ENCODE measurements at regions not wholly inside any gene's neighbourhood (a gene's known extent, or its start where the extent isn't known, plus 50 kb on each side); places are given as distances from the start of the nearest gene placed in this dataset.
A peak's percentile ranks its signal among the peaks of the same experiment; 100 is the strongest.
"Not testable (repeated sequence)": the region's sequence is repeated elsewhere in the genome, so short reads cannot be mapped to it uniquely, and the experiment has no call there.

GRCh38 chr15:75779504-75779903 is 63.7 kb upstream of the UBE2Q2 start:
- no peak overlapping the region for H3K27ac ChIP-seq (ENCODE audit: low read depth, low read length)
- H3K9me3 ChIP-seq (ENCODE audit: control insufficient read depth, insufficient read depth, low read length), result no peaks in the 10 kb centered on the region
- no peak for DNase-seq (ENCODE audit: low read depth in 4 of 6, low spot score in 6 of 6)
- 88% methylated on average over 5 of the region's 5 CpGs for WGBS (ENCODE audit: insufficient coverage)
- no peaks in the 10 kb centered on the region for H3K27me3 ChIP-seq (ENCODE audit: control insufficient read depth, insufficient read depth, low read length)
- H3K4me1 ChIP-seq (ENCODE audit: control insufficient read depth, insufficient read depth, low read length), result no peaks in the 10 kb centered on the region
- no peak overlapping the region for H3K4me3 ChIP-seq (ENCODE audit: low read depth, low read length)
- no peaks in the 10 kb centered on the region for H3K36me3 ChIP-seq (ENCODE audit: control insufficient read depth, insufficient read depth, low read length)

GRCh38 chr15:75776871-75777610 is 64.4 kb upstream of the CSPG4 start:
- not testable (repeated sequence) for DNase-seq (ENCODE audit: low read depth in 4 of 6, low spot score in 6 of 6)

GRCh38 chr15:75776065-75776423 is 63.4 kb upstream of the CSPG4 start:
- no peaks in the 10 kb centered on the region for H3K27me3 ChIP-seq (ENCODE audit: control insufficient read depth, insufficient read depth, low read length)
- DNase-seq (ENCODE audit: low read depth in 4 of 6, low spot score in 6 of 6), result no peak
- H3K4me1 ChIP-seq (ENCODE audit: control insufficient read depth, insufficient read depth, low read length), result no peaks in the 10 kb centered on the region
- H3K4me3 ChIP-seq (ENCODE audit: low read depth, low read length), result no peak overlapping the region
- H3K27ac ChIP-seq (ENCODE audit: low read depth, low read length), result no peak overlapping the region
- H3K9me3 ChIP-seq (ENCODE audit: control insufficient read depth, insufficient read depth, low read length), result no peaks in the 10 kb centered on the region
- no peaks in the 10 kb centered on the region for H3K36me3 ChIP-seq (ENCODE audit: control insufficient read depth, insufficient read depth, low read length)
- no CpG with 5 or more reads among the region's 2 CpGs for WGBS (ENCODE audit: insufficient coverage)

More at GRCh38 chr15:75776871-75777610, 64.4 kb upstream of the CSPG4 start:
- not testable (repeated sequence) for H3K27ac ChIP-seq (ENCODE audit: low read depth, low read length); H3K9me3 ChIP-seq (ENCODE audit: control insufficient read depth, insufficient read depth, low read length); H3K36me3 ChIP-seq (ENCODE audit: control insufficient read depth, insufficient read depth, low read length); H3K27me3 ChIP-seq (ENCODE audit: control insufficient read depth, insufficient read depth, low read length); H3K4me1 ChIP-seq (ENCODE audit: control insufficient read depth, insufficient read depth, low read length); H3K4me3 ChIP-seq (ENCODE audit: low read depth, low read length)

- 77% methylated on average over 6 of the region's 9 CpGs for WGBS (ENCODE audit: insufficient coverage)
- no peak overlapping the region for H3K4me3 ChIP-seq (ENCODE audit: low read depth, low read length)
- H3K27ac ChIP-seq (ENCODE audit: low read depth, low read length), result no peak overlapping the region
- H3K9me3 ChIP-seq (ENCODE audit: control insufficient read depth, insufficient read depth, low read length), result no peaks in the 10 kb centered on the region
- no peaks in the 10 kb centered on the region for H3K4me1 ChIP-seq (ENCODE audit: control insufficient read depth, insufficient read depth, low read length)
- no peaks in the 10 kb centered on the region for H3K27me3 ChIP-seq (ENCODE audit: control insufficient read depth, insufficient read depth, low read length)
- DNase-seq (ENCODE audit: low read depth in 4 of 6, low spot score in 6 of 6), result no peak
- H3K36me3 ChIP-seq (ENCODE audit: control insufficient read depth, insufficient read depth, low read length), result no peaks in the 10 kb centered on the region
Observed at GRCh38 chr15:75775296-75776064, 62.8 kb upstream of the CSPG4 start.

- WGBS (ENCODE audit: insufficient coverage), result 100% methylated on average over 1 of the region's 3 CpGs
- not testable (repeated sequence) for H3K4me3 ChIP-seq (ENCODE audit: low read depth, low read length); H3K9me3 ChIP-seq (ENCODE audit: control insufficient read depth, insufficient read depth, low read length); H3K36me3 ChIP-seq (ENCODE audit: control insufficient read depth, insufficient read depth, low read length); H3K27me3 ChIP-seq (ENCODE audit: control insufficient read depth, insufficient read depth, low read length); H3K27ac ChIP-seq (ENCODE audit: low read depth, low read length); H3K4me1 ChIP-seq (ENCODE audit: control insufficient read depth, insufficient read depth, low read length); DNase-seq (ENCODE audit: low read depth in 4 of 6, low spot score in 6 of 6)
Observed at GRCh38 chr15:75773974-75774373, 61.3 kb upstream of the CSPG4 start.

GRCh38 chr15:75771054-75771453 is 58.4 kb upstream of the CSPG4 start:
- peak in 1 of 6 donors; percentile 7 for DNase-seq (ENCODE audit: low read depth in 4 of 6, low spot score in 6 of 6)
- H3K36me3 ChIP-seq (ENCODE audit: control insufficient read depth, insufficient read depth, low read length); H3K27me3 ChIP-seq (ENCODE audit: control insufficient read depth, insufficient read depth, low read length); H3K9me3 ChIP-seq (ENCODE audit: control insufficient read depth, insufficient read depth, low read length); H3K4me1 ChIP-seq (ENCODE audit: control insufficient read depth, insufficient read depth, low read length); H3K27ac ChIP-seq (ENCODE audit: low read depth, low read length); H3K4me3 ChIP-seq (ENCODE audit: low read depth, low read length): not testable (repeated sequence)
- WGBS (ENCODE audit: insufficient coverage), result no CpG with 5 or more reads among the region's 2 CpGs

GRCh38 chr15:75770131-75770530 is 57.5 kb upstream of the CSPG4 start:
- Histone ChIP-seq H3K27me3 (ENCODE audit: control insufficient read depth, insufficient read depth, low read length) (no peaks in the 10 kb centered on the region), H3K9me3 (ENCODE audit: control insufficient read depth, insufficient read depth, low read length) (no peaks in the 10 kb centered on the region), H3K36me3 (ENCODE audit: control insufficient read depth, insufficient read depth, low read length) (no peaks in the 10 kb centered on the region), H3K27ac (ENCODE audit: low read depth, low read length) (no peak overlapping the region), H3K4me3 (ENCODE audit: low read depth, low read length) (no peak overlapping the region), H3K4me1 (ENCODE audit: control insufficient read depth, insufficient read depth, low read length) (no peaks in the 10 kb centered on the region)
- DNase-seq (ENCODE audit: low read depth in 4 of 6, low spot score in 6 of 6), result no peak
- 92% methylated on average over 2 of the region's 3 CpGs for WGBS (ENCODE audit: insufficient coverage)

GRCh38 chr15:75768526-75768925 is 55.9 kb upstream of the CSPG4 start:
- WGBS (ENCODE audit: insufficient coverage), result 86% methylated on average over 1 of the region's 3 CpGs

GRCh38 chr15:75765551-75766305 is 53.1 kb upstream of the CSPG4 start:
- H3K36me3 ChIP-seq (ENCODE audit: control insufficient read depth, insufficient read depth, low read length); H3K27ac ChIP-seq (ENCODE audit: low read depth, low read length); H3K4me3 ChIP-seq (ENCODE audit: low read depth, low read length); H3K4me1 ChIP-seq (ENCODE audit: control insufficient read depth, insufficient read depth, low read length); H3K27me3 ChIP-seq (ENCODE audit: control insufficient read depth, insufficient read depth, low read length); DNase-seq (ENCODE audit: low read depth in 4 of 6, low spot score in 6 of 6); H3K9me3 ChIP-seq (ENCODE audit: control insufficient read depth, insufficient read depth, low read length): not testable (repeated sequence)
- WGBS (ENCODE audit: insufficient coverage), result 88% methylated on average over 9 of the region's 13 CpGs

More at GRCh38 chr15:75768526-75768925, 55.9 kb upstream of the CSPG4 start:
- not testable (repeated sequence) for H3K4me1 ChIP-seq (ENCODE audit: control insufficient read depth, insufficient read depth, low read length); DNase-seq (ENCODE audit: low read depth in 4 of 6, low spot score in 6 of 6); H3K9me3 ChIP-seq (ENCODE audit: control insufficient read depth, insufficient read depth, low read length); H3K27ac ChIP-seq (ENCODE audit: low read depth, low read length); H3K4me3 ChIP-seq (ENCODE audit: low read depth, low read length); H3K36me3 ChIP-seq (ENCODE audit: control insufficient read depth, insufficient read depth, low read length); H3K27me3 ChIP-seq (ENCODE audit: control insufficient read depth, insufficient read depth, low read length)

Data from spinal cord (tissue), 9 donors.